T1000 (cell line): ENCODE measurements at regions not wholly inside any gene's neighbourhood (a gene's known extent, or its start where the extent isn't known, plus 50 kb on each side); places are given as distances from the start of the nearest gene placed in this dataset.
"Not testable (repeated sequence)": the region's sequence is repeated elsewhere in the genome, so short reads cannot be mapped to it uniquely, and the experiment has no call there.

Experiments
- DNase-seq: peaks from one replicate; lab custom pipeline; 2025; ENCODE audit warnings: mixed read lengths; lab: John Stamatoyannopoulos, UW

GRCh38 chr3:161691677-161692076 is 195.1 kb downstream of the OTOL1 start:
- no peak for DNase-seq

- no peak for DNase-seq
These were observed 198.3 kb downstream of the OTOL1 start for GRCh38 chr3:161694682-161695564.

- no peak for DNase-seq
These were observed 199.2 kb downstream of the OTOL1 start for GRCh38 chr3:161695811-161696210.

- no peak for DNase-seq
These were observed 204.4 kb downstream of the OTOL1 start for GRCh38 chr3:161700998-161701397.

- not testable (repeated sequence) for DNase-seq
These were observed 210.6 kb downstream of the OTOL1 start for GRCh38 chr3:161707253-161707652.

- no peak for DNase-seq
These were observed 217.1 kb downstream of the OTOL1 start for GRCh38 chr3:161713731-161714130.

- no peak for DNase-seq
These were observed 235.4 kb downstream of the OTOL1 start for GRCh38 chr3:161731968-161732367.

- DNase-seq = no peak
These were observed 240.6 kb downstream of the OTOL1 start for GRCh38 chr3:161737171-161737570.

GRCh38 chr3:161740421-161740820 is 243.8 kb downstream of the OTOL1 start:
- DNase-seq = no peak

GRCh38 chr3:161744366-161744765 is 247.8 kb downstream of the OTOL1 start:
- DNase-seq = no peak

GRCh38 chr3:161745741-161746140 is 249.1 kb downstream of the OTOL1 start:
- DNase-seq = no peak

- DNase-seq = no peak
These were observed 251.4 kb downstream of the OTOL1 start for GRCh38 chr3:161748049-161748448.

GRCh38 chr3:161754420-161755053 is 257.9 kb downstream of the OTOL1 start:
- DNase-seq = no peak

- DNase-seq = no peak
These were observed 262.8 kb downstream of the OTOL1 start for GRCh38 chr3:161759444-161759843.

- DNase-seq = no peak
These were observed 269.7 kb downstream of the OTOL1 start for GRCh38 chr3:161766331-161766730.

- DNase-seq = no peak
These were observed 274.1 kb downstream of the OTOL1 start for GRCh38 chr3:161770484-161771386.

- DNase-seq = no peak
These were observed 284.8 kb downstream of the OTOL1 start for GRCh38 chr3:161781381-161781780.

GRCh38 chr3:161793194-161793930 is 296.8 kb downstream of the OTOL1 start:
- DNase-seq = no peak

- no peak for DNase-seq
These were observed 297.9 kb downstream of the OTOL1 start for GRCh38 chr3:161794551-161794950.

GRCh38 chr3:161796312-161796711 is 299.7 kb downstream of the OTOL1 start:
- no peak for DNase-seq

GRCh38 chr3:161796780-161797179 is 300.2 kb downstream of the OTOL1 start:
- DNase-seq = no peak

- DNase-seq = no peak
These were observed 301.4 kb downstream of the OTOL1 start for GRCh38 chr3:161798016-161798415.
